ENCODE measurements at regions not wholly inside any gene's neighbourhood (a gene's known extent, or its start where the extent isn't known, plus 50 kb on each side); places are given as distances from the start of the nearest gene placed in this dataset.
"Not testable (repeated sequence)": the region's sequence is repeated elsewhere in the genome, so short reads cannot be mapped to it uniquely, and the experiment has no call there.

DNA sequence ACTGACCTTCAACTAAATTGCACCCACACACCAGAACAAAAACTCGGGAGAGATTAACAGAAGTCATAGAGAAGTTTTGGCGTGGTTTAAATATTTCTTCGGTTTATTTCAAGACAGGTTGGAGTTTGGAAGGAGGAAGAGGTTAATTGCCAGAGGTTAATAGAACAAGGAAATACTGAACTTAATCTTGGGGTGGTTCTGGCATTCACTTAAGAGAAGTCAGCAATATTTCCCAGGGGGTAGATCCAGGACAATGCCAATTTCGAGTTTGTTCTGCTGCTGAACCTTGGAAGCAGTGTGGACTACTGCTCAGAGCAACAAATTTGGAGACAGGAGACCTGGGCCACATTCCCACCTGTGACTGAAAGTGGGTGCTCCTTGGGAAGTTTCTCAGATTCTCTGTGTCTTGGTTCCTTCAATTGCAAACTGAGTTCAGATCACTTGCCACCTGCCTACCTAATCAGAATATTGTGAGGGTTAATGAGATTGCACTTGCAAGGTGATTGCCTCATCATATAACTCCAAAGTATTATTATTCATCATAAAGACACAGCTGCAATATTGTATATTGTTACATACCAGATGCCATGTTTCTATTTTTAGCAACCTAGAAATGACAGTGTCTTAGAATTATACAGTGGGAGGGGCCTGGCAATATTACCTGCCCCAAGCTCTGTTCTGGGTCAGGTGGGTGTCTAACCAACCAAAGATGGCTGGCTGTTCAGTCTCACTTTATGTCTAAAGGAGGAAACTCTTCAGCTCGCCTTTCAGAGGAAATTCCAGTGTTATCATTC is 217.4 kb downstream of the CDCA7 start:
- no peak for DNase-seq
- peaks cover 20% of the 10 kb centered on the region for H3K27me3 Mint-ChIP-seq
- ChIA-PET CTCF (no interaction called here), POLR2A (no interaction called here)
- no peak overlapping the region for H3K4me3 Mint-ChIP-seq
- H3K36me3 Mint-ChIP-seq (ENCODE audit: low read depth) = no peaks in the 10 kb centered on the region
- no peaks in the 10 kb centered on the region for H3K4me1 Mint-ChIP-seq
- H3K9me3 Mint-ChIP-seq = no peaks in the 10 kb centered on the region
- no peak overlapping the region for H3K27ac Mint-ChIP-seq

DNA sequence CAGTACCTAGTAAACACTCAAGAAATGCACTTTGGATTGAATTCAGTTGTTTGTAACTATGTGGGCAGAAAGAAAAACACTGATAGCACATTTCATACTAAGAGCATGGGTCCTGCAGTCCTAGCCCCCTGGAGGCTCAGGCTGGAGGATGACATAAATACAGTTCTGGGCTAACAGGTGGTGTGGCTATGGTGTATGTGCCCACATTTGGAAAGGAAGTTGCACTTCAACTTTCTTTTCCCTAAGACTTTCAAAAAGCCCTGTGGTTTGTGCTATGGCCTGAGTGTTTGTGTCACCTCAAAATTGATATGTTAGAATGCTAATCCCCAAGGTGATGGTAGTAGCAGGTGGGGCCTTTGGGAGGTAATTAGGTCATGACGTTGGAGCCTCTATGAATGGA is 218.2 kb downstream of the CDCA7 start:
- H3K9me3 Mint-ChIP-seq = no peaks in the 10 kb centered on the region
- DNase-seq = no peak
- H3K4me1 Mint-ChIP-seq = no peaks in the 10 kb centered on the region
- peaks cover 20% of the 10 kb centered on the region for H3K27me3 Mint-ChIP-seq
- H3K4me3 Mint-ChIP-seq = no peak overlapping the region
- CTCF ChIA-PET = no interaction called here
- POLR2A ChIA-PET = no interaction called here
- H3K36me3 Mint-ChIP-seq (ENCODE audit: low read depth) = no peaks in the 10 kb centered on the region
- H3K27ac Mint-ChIP-seq = no peak overlapping the region

DNA sequence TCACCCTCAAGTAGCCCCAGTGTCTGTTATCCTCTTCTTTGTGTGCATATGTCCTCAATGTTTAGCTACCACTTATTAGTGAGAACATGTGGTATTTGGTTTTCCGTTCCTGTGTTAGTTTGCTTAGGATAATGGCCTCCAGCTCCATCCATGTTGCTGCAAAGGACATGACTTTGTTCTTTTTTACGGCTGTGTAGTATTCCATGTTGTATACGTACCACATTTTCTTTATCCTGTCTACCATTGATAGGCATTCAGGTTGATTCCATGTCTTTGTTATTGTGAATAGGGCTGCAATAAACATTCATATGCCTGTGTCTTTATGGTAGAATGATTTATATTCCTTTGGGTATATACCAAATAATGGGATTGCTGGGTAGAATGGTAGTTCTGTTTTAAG is 219.1 kb downstream of the CDCA7 start:
- CTCF ChIA-PET; DNase-seq; H3K9me3 Mint-ChIP-seq; H3K4me3 Mint-ChIP-seq; H3K27ac Mint-ChIP-seq; H3K36me3 Mint-ChIP-seq (ENCODE audit: low read depth); POLR2A ChIA-PET; H3K4me1 Mint-ChIP-seq: not testable (repeated sequence)
- H3K27me3 Mint-ChIP-seq = peaks cover 18% of the 10 kb centered on the region

DNA sequence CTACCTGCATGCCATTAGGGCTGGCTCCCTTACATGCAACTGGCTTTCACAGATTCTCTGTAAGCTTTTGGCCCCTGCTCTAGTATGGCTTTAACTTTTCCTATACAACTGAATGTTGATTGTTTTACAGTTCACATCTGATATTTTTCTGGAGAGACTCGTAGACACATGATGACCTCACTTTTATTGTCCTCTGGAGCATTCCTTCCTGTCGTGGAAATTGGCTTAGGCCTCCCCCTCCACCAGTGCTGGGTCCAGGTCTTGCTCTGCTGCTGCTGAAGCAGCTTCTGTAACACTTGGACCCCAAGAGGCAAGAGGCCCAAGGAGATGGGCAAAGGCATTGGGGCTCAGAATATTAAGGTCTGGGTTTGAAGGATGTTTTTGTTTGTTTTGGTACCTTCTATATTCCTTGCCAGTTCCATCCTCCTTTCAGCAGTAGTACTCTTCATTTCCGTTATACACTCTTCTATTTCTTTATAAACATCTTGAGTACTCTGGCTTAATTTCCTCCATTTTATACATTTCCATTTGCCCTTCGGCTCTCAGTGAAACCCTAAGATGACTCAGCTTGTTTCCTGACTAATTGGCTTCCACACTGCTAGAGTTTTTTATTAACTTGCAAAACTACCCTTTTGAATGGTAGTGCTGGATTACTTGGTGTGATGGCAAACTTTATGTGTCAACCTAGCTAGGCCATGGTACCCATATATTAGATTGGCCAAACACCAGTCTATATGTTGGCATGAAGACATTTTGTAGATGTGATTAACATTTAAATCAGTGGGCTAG is 219.8 kb downstream of the CDCA7 start:
- H3K9me3 Mint-ChIP-seq = no peaks in the 10 kb centered on the region
- no peak for DNase-seq
- no peaks in the 10 kb centered on the region for H3K4me1 Mint-ChIP-seq
- ChIA-PET CTCF (no interaction called here), POLR2A (no interaction called here)
- H3K36me3 Mint-ChIP-seq (ENCODE audit: low read depth) = no peaks in the 10 kb centered on the region
- no peak overlapping the region for H3K4me3 Mint-ChIP-seq
- H3K27ac Mint-ChIP-seq = no peak overlapping the region
- peaks cover 15% of the 10 kb centered on the region for H3K27me3 Mint-ChIP-seq

DNA sequence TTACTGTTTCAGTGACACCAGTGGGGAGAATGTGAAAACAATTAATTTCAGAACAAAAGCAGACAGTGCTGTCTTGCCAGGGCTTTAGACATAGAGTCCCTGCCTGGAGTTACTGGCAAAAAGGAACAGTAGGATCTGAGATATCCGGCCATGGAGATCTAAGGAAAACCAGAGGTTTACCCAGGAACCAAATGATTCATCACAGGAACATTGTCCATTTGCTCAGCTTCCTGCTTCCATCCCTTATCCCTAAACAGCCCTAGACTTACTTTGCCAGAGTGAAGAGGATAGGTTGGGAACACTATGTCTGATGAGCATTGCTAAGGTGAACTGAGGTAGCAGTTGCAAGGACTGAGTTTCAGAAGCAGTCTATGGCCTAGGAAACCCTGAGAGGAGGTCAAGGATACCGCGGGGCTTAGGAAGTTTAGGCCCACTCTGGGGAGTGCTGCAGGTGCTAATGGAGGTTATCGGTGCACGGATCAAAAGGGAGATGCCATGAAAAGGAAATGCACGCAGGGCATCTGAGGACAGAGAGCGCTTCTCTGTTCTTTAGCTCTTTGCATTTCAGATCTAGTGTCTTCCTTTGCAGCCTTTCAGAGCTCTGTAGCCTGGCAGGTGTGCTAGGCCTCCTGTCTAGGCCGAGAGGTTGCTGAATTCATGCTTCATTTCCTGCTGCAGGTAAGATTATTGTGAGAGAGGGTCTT is 223.9 kb downstream of the CDCA7 start:
- no peak overlapping the region for H3K4me3 Mint-ChIP-seq
- POLR2A ChIA-PET = no interaction called here
- H3K27me3 Mint-ChIP-seq = peaks cover 9% of the 10 kb centered on the region
- H3K4me1 Mint-ChIP-seq = no peaks in the 10 kb centered on the region
- H3K36me3 Mint-ChIP-seq (ENCODE audit: low read depth) = no peaks in the 10 kb centered on the region
- no peak overlapping the region for H3K27ac Mint-ChIP-seq
- DNase-seq = no peak
- CTCF ChIA-PET = no interaction called here
- no peaks in the 10 kb centered on the region for H3K9me3 Mint-ChIP-seq

DNA sequence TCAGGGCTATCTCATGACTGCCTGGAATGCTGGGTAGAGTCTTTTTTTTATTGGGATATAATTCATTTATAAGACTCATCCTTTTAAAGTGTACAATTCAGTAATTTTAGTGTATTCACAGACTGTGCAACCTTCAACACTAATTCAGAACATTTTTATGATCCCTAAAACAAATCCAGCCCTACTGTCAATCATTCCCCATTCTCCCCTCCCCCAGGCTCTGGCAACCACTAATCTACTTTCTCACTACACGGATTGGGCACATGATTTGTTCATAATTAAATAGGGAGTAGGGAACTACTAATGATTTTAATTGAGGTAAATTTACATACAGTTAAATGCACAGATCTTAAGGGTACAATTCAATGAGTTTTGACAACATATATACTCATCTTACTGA is 225.7 kb downstream of the CDCA7 start:
- peaks cover 11% of the 10 kb centered on the region for H3K27me3 Mint-ChIP-seq
- H3K27ac Mint-ChIP-seq = no peak overlapping the region
- no peaks in the 10 kb centered on the region for H3K4me1 Mint-ChIP-seq
- H3K36me3 Mint-ChIP-seq (ENCODE audit: low read depth) = no peaks in the 10 kb centered on the region
- ChIA-PET POLR2A (no interaction called here), CTCF (no interaction called here)
- H3K9me3 Mint-ChIP-seq = no peaks in the 10 kb centered on the region
- no peak overlapping the region for H3K4me3 Mint-ChIP-seq
- DNase-seq = no peak

DNA sequence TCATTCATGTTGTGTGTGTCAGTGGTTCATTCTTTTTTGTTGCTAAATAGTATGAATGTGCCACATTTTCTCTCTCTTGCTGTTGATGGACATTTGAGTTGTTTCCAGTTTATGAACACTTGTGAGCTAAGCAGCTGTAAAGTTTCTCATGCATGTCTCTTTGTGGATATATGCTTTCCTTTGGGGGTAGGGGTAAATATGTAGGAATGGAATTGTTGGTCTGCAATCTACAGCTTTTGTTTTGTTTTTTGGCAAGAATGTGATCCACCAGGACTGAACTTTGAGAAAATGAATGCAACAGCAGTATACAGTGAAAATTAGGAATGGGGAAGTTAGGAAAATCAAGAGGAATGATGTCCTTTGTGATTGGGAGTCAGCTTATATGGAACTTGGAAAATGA is 226.3 kb downstream of the CDCA7 start:
- DNase-seq = no peak
- Mint-ChIP-seq H3K9me3 (no peaks in the 10 kb centered on the region), H3K27ac (no peak overlapping the region), H3K4me3 (no peak overlapping the region), H3K27me3 (peaks cover 8% of the 10 kb centered on the region), H3K36me3 (ENCODE audit: low read depth) (no peaks in the 10 kb centered on the region), H3K4me1 (no peaks in the 10 kb centered on the region)
- ChIA-PET POLR2A (no interaction called here), CTCF (no interaction called here)

DNA sequence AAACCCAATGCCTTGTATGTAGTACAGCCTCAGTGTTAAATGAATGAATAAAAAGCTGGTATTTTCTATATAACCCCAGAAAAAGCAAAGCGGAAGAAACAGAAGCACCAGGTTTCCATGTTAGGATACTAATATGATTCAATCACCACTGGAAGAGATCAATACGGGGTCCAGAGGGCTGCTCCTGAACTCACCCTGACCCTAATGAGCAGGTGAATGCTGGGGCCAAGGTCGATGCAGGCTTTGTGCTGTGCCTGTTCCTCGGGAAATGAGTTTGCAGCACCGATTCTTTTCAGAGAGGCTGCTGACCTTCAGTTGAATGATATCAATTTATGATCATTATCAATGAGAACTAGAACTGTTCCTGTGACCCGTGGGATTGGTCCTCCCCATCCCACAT is 228.5 kb downstream of the CDCA7 start:
- ChIA-PET POLR2A (no interaction called here), CTCF (no interaction called here)
- Mint-ChIP-seq H3K36me3 (ENCODE audit: low read depth) (no peaks in the 10 kb centered on the region), H3K4me1 (no peaks in the 10 kb centered on the region), H3K4me3 (no peak overlapping the region), H3K27me3 (peaks cover 9% of the 10 kb centered on the region), H3K9me3 (no peaks in the 10 kb centered on the region), H3K27ac (no peak overlapping the region)
- no peak for DNase-seq

DNA sequence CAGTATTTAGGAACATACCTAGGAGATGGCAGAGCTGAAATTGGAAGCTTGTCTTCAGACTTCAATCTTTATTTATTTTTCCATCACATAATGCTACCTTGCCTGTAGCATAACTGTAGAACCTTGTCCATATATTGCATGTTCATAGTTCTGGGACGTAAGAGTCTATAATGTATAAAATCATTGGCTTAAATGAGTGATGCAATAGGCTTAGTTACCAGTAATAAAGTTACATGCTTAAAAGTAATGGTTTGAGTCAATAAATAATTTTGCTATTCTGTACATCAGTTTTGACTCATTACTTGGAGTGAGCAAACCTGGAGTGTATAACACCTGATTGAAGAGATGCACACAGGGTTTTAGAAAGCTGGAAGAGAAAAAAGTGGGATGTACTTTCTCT is 229.3 kb downstream of the CDCA7 start:
- POLR2A ChIA-PET = no interaction called here
- no peaks in the 10 kb centered on the region for H3K9me3 Mint-ChIP-seq
- CTCF ChIA-PET = no interaction called here
- no peak overlapping the region for H3K27ac Mint-ChIP-seq
- H3K27me3 Mint-ChIP-seq = peaks cover 9% of the 10 kb centered on the region
- no peaks in the 10 kb centered on the region for H3K4me1 Mint-ChIP-seq
- no peak for DNase-seq
- H3K36me3 Mint-ChIP-seq (ENCODE audit: low read depth) = no peaks in the 10 kb centered on the region
- H3K4me3 Mint-ChIP-seq = no peak overlapping the region

DNA sequence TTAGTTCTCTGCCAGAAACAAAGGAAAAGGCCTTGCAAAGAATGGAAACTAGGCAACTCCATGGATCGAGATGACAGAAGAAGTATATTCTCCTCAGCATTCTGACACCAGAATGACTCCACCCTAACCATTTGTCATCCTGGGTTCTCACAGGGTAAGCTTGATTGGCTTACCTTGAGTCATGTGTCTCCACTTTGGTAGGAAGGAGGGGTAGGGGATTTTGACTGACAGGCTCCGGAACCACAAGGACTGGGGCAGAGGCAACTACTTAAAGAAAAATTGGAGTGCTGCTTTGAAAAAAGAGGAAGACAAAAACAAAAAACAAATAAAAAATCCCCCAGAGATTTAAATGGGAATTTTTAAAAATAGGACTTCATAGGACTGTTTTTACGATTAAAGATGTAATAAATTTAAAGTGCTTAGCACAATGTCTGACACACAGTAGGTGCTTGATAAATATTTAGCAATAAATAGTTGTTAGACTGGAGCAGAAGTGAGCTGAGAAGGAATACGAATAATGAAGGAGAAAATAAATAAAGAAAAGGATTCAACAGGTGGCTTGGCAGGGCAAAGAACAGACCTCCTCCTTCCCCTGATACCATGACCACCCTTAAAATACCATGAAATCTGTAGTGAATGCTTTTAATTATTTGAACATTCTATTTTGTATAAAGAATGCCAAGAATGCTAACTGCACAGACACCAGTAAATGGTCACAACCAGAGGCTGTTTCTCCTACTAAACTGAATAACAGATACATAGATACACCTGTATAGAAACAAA is 230.2 kb downstream of the CDCA7 start:
- DNase-seq = no peak
- Mint-ChIP-seq H3K36me3 (ENCODE audit: low read depth) (no peaks in the 10 kb centered on the region), H3K27ac (no peak overlapping the region), H3K27me3 (peaks cover 9% of the 10 kb centered on the region), H3K4me3 (no peak overlapping the region), H3K4me1 (no peaks in the 10 kb centered on the region), H3K9me3 (no peaks in the 10 kb centered on the region)
- ChIA-PET CTCF (no interaction called here), POLR2A (no interaction called here)

DNA sequence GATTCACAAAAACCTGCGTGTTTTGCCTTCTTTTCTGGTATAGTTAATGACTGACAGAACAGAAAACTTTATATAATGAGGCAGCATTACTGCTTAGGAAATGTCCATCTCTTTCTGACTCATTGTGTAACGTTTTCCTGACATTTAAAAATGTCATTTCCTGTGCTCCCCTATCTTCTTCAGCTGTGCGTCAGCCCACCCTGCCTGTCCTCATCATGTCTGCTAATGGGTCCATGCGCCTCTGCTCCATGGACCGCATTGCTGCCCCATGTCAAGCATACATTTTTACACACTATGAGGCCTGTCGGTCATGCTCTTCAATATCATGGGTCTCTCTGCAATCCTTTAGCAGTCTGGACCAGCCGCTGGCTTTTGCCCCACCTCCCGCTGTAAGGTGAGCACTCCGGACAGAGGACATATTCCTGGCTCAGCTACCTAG is 234.3 kb downstream of the CDCA7 start:
- Mint-ChIP-seq H3K4me1 (no peaks in the 10 kb centered on the region), H3K36me3 (ENCODE audit: low read depth) (no peaks in the 10 kb centered on the region), H3K27me3 (peaks cover 3% of the 10 kb centered on the region), H3K9me3 (peaks cover 5% of the 10 kb centered on the region), H3K4me3 (no peak overlapping the region), H3K27ac (no peak overlapping the region)
- CTCF ChIA-PET = no interaction called here
- no peak for DNase-seq
- POLR2A ChIA-PET = no interaction called here

DNA sequence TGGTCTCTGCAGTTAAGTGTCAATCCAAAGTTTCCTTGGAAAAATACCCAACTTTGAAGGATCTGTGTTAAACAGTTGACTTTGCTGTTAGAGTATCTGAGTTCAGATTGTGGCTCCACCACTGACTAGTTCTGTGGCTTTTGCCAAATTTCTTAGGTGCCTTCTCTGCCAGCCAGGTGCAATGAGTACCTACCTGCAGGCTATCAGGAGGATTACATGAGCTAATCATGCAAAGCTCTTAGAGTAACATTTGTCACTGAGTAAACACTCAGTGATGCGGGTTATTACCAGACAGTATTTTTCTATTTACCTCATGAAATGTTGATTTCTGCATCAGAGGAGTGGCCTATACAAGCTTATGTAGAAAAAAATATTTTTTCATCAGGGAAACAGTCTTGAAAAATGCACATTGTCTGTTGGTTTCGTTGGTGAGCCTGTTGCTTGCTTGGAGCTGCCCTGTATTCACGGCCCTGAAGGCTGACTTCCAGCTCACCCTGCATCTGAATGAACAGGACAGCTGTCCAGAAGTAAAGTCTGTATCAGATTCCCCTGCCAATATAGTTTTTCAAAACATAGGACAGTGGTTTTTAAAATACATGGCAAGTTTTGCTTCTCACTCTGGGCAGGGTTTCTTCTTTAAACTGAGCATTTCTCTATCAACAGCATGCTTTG is 235.1 kb downstream of the CDCA7 start:
- ChIA-PET POLR2A (no interaction called here), CTCF (no interaction called here)
- Mint-ChIP-seq H3K4me3 (no peak overlapping the region), H3K27me3 (peaks cover 3% of the 10 kb centered on the region), H3K27ac (no peak overlapping the region), H3K36me3 (ENCODE audit: low read depth) (no peaks in the 10 kb centered on the region), H3K4me1 (no peaks in the 10 kb centered on the region), H3K9me3 (peaks cover 5% of the 10 kb centered on the region)
- DNase-seq = no peak

Data from activated CD4-positive, alpha-beta memory T cell treated with anti-CD3 and anti-CD28 coated beads, Interleukin-2, amount 10 ng/mL, durations not matched to agents 7 days and 5 days (primary cell).